ENCODE measurements at regions not wholly inside any gene's neighbourhood (a gene's known extent, or its start where the extent isn't known, plus 50 kb on each side); places are given as distances from the start of the nearest gene placed in this dataset.

- DNase-seq (ENCODE audit: low read depth) (no peak), FAIRE-seq (no peak)
- Histone ChIP-seq H3K36me3 (ENCODE audit: control insufficient read depth, insufficient read depth, low read length) (no peaks in the 10 kb centered on the region), H3K4me3 (ENCODE audit: low read depth, low read length) (no peak overlapping the region), H3K27me3 (ENCODE audit: control insufficient read depth, insufficient read depth, low read length) (no peaks in the 10 kb centered on the region)
- no peak for TF ChIP-seq CTCF (IDR thresholded peaks at IDR 0.05; ENCODE audit: insufficient read depth, low read length, severe bottlenecking)
Observed at GRCh38 chr14:49527221-49527620, 59.0 kb downstream of the RPS29 start.

GRCh38 chr14:49526101-49526500 lies 60.1 kb downstream of the RPS29 start:
- no peaks in the 10 kb centered on the region for H3K36me3 ChIP-seq (ENCODE audit: control insufficient read depth, insufficient read depth, low read length)
- no peak for FAIRE-seq
- H3K27me3 ChIP-seq (ENCODE audit: control insufficient read depth, insufficient read depth, low read length): no peaks in the 10 kb centered on the region
- no peak for TF ChIP-seq CTCF (IDR thresholded peaks at IDR 0.05; ENCODE audit: insufficient read depth, low read length, severe bottlenecking)
- no peak overlapping the region for H3K4me3 ChIP-seq (ENCODE audit: low read depth, low read length)
- DNase-seq (ENCODE audit: low read depth): no peak

- no peaks in the 10 kb centered on the region for H3K27me3 ChIP-seq (ENCODE audit: control insufficient read depth, insufficient read depth, low read length)
- TF ChIP-seq CTCF (IDR thresholded peaks at IDR 0.05; ENCODE audit: insufficient read depth, low read length, severe bottlenecking): no peak
- DNase-seq (ENCODE audit: low read depth) (no peak), FAIRE-seq (no peak)
- H3K4me3 ChIP-seq (ENCODE audit: low read depth, low read length): no peak overlapping the region
- no peaks in the 10 kb centered on the region for H3K36me3 ChIP-seq (ENCODE audit: control insufficient read depth, insufficient read depth, low read length)
Observed at GRCh38 chr14:49516286-49516685, 69.9 kb downstream of the RPS29 start.

GRCh38 chr14:49512571-49512970 lies 73.6 kb downstream of the RPS29 start:
- H3K4me3 ChIP-seq (ENCODE audit: low read depth, low read length): no peak overlapping the region
- TF ChIP-seq CTCF (IDR thresholded peaks at IDR 0.05; ENCODE audit: insufficient read depth, low read length, severe bottlenecking): no peak
- FAIRE-seq (no peak), DNase-seq (ENCODE audit: low read depth) (no peak)
- peaks cover under 1% of the 10 kb centered on the region for H3K27me3 ChIP-seq (ENCODE audit: control insufficient read depth, insufficient read depth, low read length)
- H3K36me3 ChIP-seq (ENCODE audit: control insufficient read depth, insufficient read depth, low read length): no peaks in the 10 kb centered on the region

- peak; percentile 96 for DNase-seq (ENCODE audit: low read depth)
Observed at GRCh38 chr14:49512147-49512551, 74.0 kb downstream of the RPS29 start.

More at GRCh38 chr14:49512147-49512551, 74.0 kb downstream of the RPS29 start:
- FAIRE-seq: no peak
- TF ChIP-seq CTCF (IDR thresholded peaks at IDR 0.05; ENCODE audit: insufficient read depth, low read length, severe bottlenecking): no peak
- Histone ChIP-seq H3K4me3 (ENCODE audit: low read depth, low read length) (no peak overlapping the region), H3K36me3 (ENCODE audit: control insufficient read depth, insufficient read depth, low read length) (no peaks in the 10 kb centered on the region), H3K27me3 (ENCODE audit: control insufficient read depth, insufficient read depth, low read length) (peaks cover 3% of the 10 kb centered on the region)
